GM23248 (cell line): ENCODE measurements at regions not wholly inside any gene's neighbourhood (a gene's known extent, or its start where the extent isn't known, plus 50 kb on each side); places are given as distances from the start of the nearest gene placed in this dataset.

Experiments
- DNase-seq: peaks from one replicate; pipeline ENCODE4 v3.0.0-alpha.2; 2015
- H2AFZ ChIP-seq: fragments of 200-600 bp; sonication (generic); 2 replicates; pipeline ENCODE4 v1.6.1; 2016; ENCODE audit warnings: antibody characterized with exemption
- H3F3A ChIP-seq: fragments of 200-600 bp; sonication (generic); 2 replicates; pipeline ENCODE4 v1.6.1; 2016; ENCODE audit warnings: mild to moderate bottlenecking, antibody characterized with exemption, mixed run types; ENCODE audit not compliant: insufficient read depth
- H3K27ac ChIP-seq: fragments of 200-600 bp; sonication (generic); 2 replicates; pipeline ENCODE4 v1.5.1; 2016; ENCODE audit warnings: mild to moderate bottlenecking
- H3K27me3 ChIP-seq: fragments of 200-600 bp; sonication (generic); replicated peaks from 2 replicates; pipeline ENCODE4 v1.6.1; 2016; ENCODE audit warnings: mild to moderate bottlenecking; ENCODE audit not compliant: insufficient read depth
- H3K36me3 ChIP-seq: fragments of 200-600 bp; sonication (generic); 2 replicates; pipeline ENCODE4 v1.6.1; 2016; ENCODE audit warnings: low read depth, mild to moderate bottlenecking
- H3K4me1 ChIP-seq: fragments of 200-600 bp; sonication (generic); 2 replicates; pipeline ENCODE4 v1.6.1; 2016; ENCODE audit warnings: mild to moderate bottlenecking; ENCODE audit not compliant: insufficient read depth
- H3K4me2 ChIP-seq: fragments of 200-600 bp; sonication (generic); one replicate; pipeline ENCODE4 v1.6.1; 2016; ENCODE audit warnings: mild to moderate bottlenecking; ENCODE audit not compliant: unreplicated experiment
- H3K4me3 ChIP-seq: fragments of 200-600 bp; sonication (generic); 2 replicates; pipeline ENCODE4 v1.5.1; 2016; ENCODE audit warnings: mild to moderate bottlenecking
- H3K79me2 ChIP-seq: fragments of 200-600 bp; sonication (generic); 2 replicates; pipeline ENCODE4 v1.6.1; 2016; ENCODE audit warnings: mild to moderate bottlenecking; ENCODE audit not compliant: insufficient read depth
- H3K9ac ChIP-seq: fragments of 200-600 bp; sonication (generic); 2 replicates; pipeline ENCODE4 v1.6.1; 2016; ENCODE audit warnings: mild to moderate bottlenecking
- H3K9me2 ChIP-seq: fragments of 200-600 bp; sonication (generic); 2 replicates; pipeline ENCODE4 v1.6.1; 2016; ENCODE audit warnings: mixed run types, mild to moderate bottlenecking, moderate library complexity; ENCODE audit not compliant: insufficient read depth
- H3K9me3 ChIP-seq: fragments of 200-600 bp; sonication (generic); one replicate; pipeline ENCODE4 v1.6.1; 2017; ENCODE audit warnings: low read depth
- H4K20me1 ChIP-seq: fragments of 200-600 bp; sonication (generic); 2 replicates; pipeline ENCODE4 v1.6.0; 2016; ENCODE audit not compliant: insufficient read depth
- EZH2 ChIP-seq: fragments of 200-600 bp; sonication (generic); IDR thresholded peaks from 2 replicates; pipeline ENCODE4 v1.6.1; 2018; ENCODE audit warnings: antibody characterized with exemption, mild to moderate bottlenecking; ENCODE audit not compliant: insufficient read depth, poor library complexity, severe bottlenecking
- EZH2phosphoT487 ChIP-seq: fragments of 200-600 bp; sonication (generic); IDR thresholded peaks from 2 replicates; pipeline ENCODE4 v1.6.1; 2018; ENCODE audit warnings: antibody characterized with exemption, moderate library complexity, mild to moderate bottlenecking, low read depth; ENCODE audit not compliant: insufficient read depth
- WGBS, 2 experiments: methylation state at CpG; one replicate each; pipeline ENCODE4 v1.1.6; 2015 to 2017; ENCODE audit warnings: low lambda C conversion rate in 2 of 2, low coverage in 1 of 2; ENCODE audit errors: missing lambda C conversion rate in 2 of 2; 5-methylcytosine and 5-hydroxymethylcytosine counted together
- in situ Hi-C: fragments of 300-500 bp; cut with MboI; formaldehyde crosslinking; loops from 2 replicates; pipeline ENCODE4 v1.15.0; 2020

GRCh38 chr21:14620152-14620551 is 74.0 kb upstream of the SAMSN1 start:
- DNase-seq: no peak
- Histone ChIP-seq H3K36me3 (no peaks in the 10 kb centered on the region), H3K9me3 (no peaks in the 10 kb centered on the region), H3K79me2 (no peaks in the 10 kb centered on the region), H4K20me1 (no peaks in the 10 kb centered on the region), H3K9ac (no peak overlapping the region), H3K4me3 (no peak overlapping the region), H3K4me2 (no peak overlapping the region), H3K27ac (no peak overlapping the region), H3K27me3 (no peaks in the 10 kb centered on the region), H3K4me1 (no peaks in the 10 kb centered on the region), H3F3A (no peaks in the 10 kb centered on the region), H2AFZ (no peak overlapping the region), H3K9me2 (no peaks in the 10 kb centered on the region)
- in situ Hi-C loops: no loop called here
- whole genome bisulfite sequencing, 2 experiments: 7 to 9% methylated on average over 2 of the region's 2 CpGs
- TF ChIP-seq EZH2phosphoT487 (no peak), EZH2 (no peak)

DNA sequence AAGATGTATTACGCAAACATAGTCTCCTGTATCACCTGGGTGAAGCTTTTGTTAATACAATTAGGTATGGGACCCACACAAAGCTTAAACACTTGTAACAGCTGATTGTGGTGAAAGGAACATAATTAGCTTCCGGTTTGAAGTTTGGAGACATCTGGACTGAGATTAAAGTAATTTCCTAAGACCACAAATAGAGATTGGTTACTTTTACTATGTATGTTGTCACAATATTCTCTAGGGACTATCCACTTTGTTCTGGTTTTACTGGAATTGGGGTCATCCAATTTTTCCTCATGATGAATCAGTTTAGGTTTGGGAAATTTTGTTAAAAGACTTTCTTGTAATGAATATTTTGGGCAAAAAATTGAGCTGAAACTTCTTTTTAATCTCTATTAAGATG is 71.8 kb upstream of the SAMSN1 start:
- in situ Hi-C loops: no loop called here
- no peaks in the 10 kb centered on the region for H3K4me1 ChIP-seq
- H2AFZ ChIP-seq: no peak overlapping the region
- no peak overlapping the region for H3K4me2 ChIP-seq
- no peaks in the 10 kb centered on the region for H4K20me1 ChIP-seq
- H3K9ac ChIP-seq: no peak overlapping the region
- no peaks in the 10 kb centered on the region for H3K27me3 ChIP-seq
- H3K79me2 ChIP-seq: no peaks in the 10 kb centered on the region
- no peaks in the 10 kb centered on the region for H3K9me3 ChIP-seq
- WGBS, 2 experiments: 28 to 39% methylated on average over 2 of the region's 2 CpGs
- H3K4me3 ChIP-seq: no peak overlapping the region
- DNase-seq: no peak
- no peak overlapping the region for H3K27ac ChIP-seq
- H3F3A ChIP-seq: no peaks in the 10 kb centered on the region
- TF ChIP-seq EZH2: no peak
- TF ChIP-seq EZH2phosphoT487: no peak
- H3K36me3 ChIP-seq: no peaks in the 10 kb centered on the region
- no peaks in the 10 kb centered on the region for H3K9me2 ChIP-seq

DNA sequence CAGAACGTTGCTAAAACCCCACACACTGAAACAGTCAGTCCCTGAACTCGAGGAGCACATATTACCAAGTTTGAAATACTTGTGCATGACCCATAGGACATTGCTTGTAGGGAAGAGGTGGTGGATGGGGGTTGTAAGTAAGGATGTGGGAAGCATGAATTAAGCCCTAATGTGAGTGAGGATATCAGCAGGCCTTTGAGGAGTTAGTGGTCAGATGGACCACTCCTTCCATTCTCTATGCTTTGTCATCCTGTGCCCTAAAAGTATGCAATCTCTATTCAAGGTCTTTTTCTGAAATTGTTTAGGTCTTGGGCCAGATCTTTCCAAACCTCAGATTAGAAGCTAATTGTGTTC is 70.9 kb upstream of the SAMSN1 start:
- Histone ChIP-seq H3K36me3 (no peaks in the 10 kb centered on the region), H3K9me3 (no peaks in the 10 kb centered on the region), H3K27me3 (no peaks in the 10 kb centered on the region), H3K9me2 (no peaks in the 10 kb centered on the region), H2AFZ (no peak overlapping the region), H3K27ac (no peak overlapping the region), H3K4me2 (no peak overlapping the region), H3K79me2 (no peaks in the 10 kb centered on the region), H3K4me1 (no peaks in the 10 kb centered on the region), H3K9ac (no peak overlapping the region), H3F3A (no peaks in the 10 kb centered on the region), H4K20me1 (no peaks in the 10 kb centered on the region), H3K4me3 (no peak overlapping the region)
- DNase-seq: no peak
- 8% methylated on average over 2 of the region's 2 CpGs for WGBS, 2 experiments
- no peak for TF ChIP-seq EZH2phosphoT487
- TF ChIP-seq EZH2: no peak
- in situ Hi-C loops: no loop called here

GRCh38 chr21:14616380-14617039 is 70.4 kb upstream of the SAMSN1 start:
- Histone ChIP-seq H3K9me2 (no peaks in the 10 kb centered on the region), H3K9me3 (no peaks in the 10 kb centered on the region), H2AFZ (no peak overlapping the region), H3K27me3 (no peaks in the 10 kb centered on the region), H3K27ac (no peak overlapping the region), H3F3A (no peaks in the 10 kb centered on the region), H3K4me2 (no peak overlapping the region), H3K79me2 (no peaks in the 10 kb centered on the region), H4K20me1 (no peaks in the 10 kb centered on the region), H3K36me3 (no peaks in the 10 kb centered on the region), H3K4me3 (no peak overlapping the region), H3K9ac (no peak overlapping the region), H3K4me1 (no peaks in the 10 kb centered on the region)
- TF ChIP-seq EZH2 (no peak), EZH2phosphoT487 (no peak)
- no peak for DNase-seq
- in situ Hi-C loops: no loop called here
- WGBS, 2 experiments: 17 to 18% methylated on average over 4 of the region's 4 CpGs
